Lower leg skin (tissue), 3 donors: ENCODE measurements at regions not wholly inside any gene's neighbourhood (a gene's known extent, or its start where the extent isn't known, plus 50 kb on each side); places are given as distances from the start of the nearest gene placed in this dataset.

Experiments used
- POLR2A ChIP-seq, 2 donors: fragments of 450-650 bp; IDR thresholded peaks; one replicate each; pipeline ENCODE4 v1.6.1; 2016 to 2017; ENCODE audit warnings: antibody characterized with exemption in 2 of 2, mild to moderate bottlenecking in 1 of 2, moderate library complexity in 1 of 2
- TF ChIP-seq, protein P1 (sequence below), 3 donors: fragments of 450-650 bp; IDR thresholded peaks; one replicate each; pipeline ENCODE4 v1.5.1; 2016; ENCODE audit warnings: antibody characterized with exemption in 3 of 3, mild to moderate bottlenecking in 3 of 3, moderate library complexity in 2 of 3

DNA sequence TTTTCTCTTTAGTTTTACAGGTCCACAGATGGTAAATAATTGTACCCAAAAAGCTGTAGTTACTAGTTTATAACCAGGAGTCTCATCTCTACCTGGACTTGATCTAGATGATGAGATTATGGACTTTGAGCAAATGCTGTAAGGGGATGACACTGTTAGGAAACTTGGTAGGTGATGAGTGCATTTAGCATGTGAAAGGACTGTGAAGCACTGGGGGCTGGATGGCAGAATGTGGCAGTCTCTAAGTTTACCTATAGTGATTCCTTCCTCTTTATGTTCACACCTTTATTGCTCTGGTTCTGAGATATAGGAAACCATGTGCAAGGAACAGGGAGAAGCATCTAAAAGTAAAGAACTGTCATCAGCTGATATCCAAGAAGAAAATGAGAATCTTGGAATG is 230.7 kb upstream of the CHORDC1 start:
- TF ChIP-seq, protein P1, sequence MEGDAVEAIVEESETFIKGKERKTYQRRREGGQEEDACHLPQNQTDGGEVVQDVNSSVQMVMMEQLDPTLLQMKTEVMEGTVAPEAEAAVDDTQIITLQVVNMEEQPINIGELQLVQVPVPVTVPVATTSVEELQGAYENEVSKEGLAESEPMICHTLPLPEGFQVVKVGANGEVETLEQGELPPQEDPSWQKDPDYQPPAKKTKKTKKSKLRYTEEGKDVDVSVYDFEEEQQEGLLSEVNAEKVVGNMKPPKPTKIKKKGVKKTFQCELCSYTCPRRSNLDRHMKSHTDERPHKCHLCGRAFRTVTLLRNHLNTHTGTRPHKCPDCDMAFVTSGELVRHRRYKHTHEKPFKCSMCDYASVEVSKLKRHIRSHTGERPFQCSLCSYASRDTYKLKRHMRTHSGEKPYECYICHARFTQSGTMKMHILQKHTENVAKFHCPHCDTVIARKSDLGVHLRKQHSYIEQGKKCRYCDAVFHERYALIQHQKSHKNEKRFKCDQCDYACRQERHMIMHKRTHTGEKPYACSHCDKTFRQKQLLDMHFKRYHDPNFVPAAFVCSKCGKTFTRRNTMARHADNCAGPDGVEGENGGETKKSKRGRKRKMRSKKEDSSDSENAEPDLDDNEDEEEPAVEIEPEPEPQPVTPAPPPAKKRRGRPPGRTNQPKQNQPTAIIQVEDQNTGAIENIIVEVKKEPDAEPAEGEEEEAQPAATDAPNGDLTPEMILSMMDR (IDR thresholded peaks at IDR 0.05) = no peak
- TF ChIP-seq POLR2A (IDR thresholded peaks at IDR 0.05) = no peak
